Hepatic stellate cell (primary cell): ENCODE measurements at regions not wholly inside any gene's neighbourhood (a gene's known extent, or its start where the extent isn't known, plus 50 kb on each side); places are given as distances from the start of the nearest gene placed in this dataset.

Experiments used
- DNase-seq: peaks from one replicate; pipeline ENCODE4 v3.0.0; 2011; ENCODE audit warnings: low spot score

- no peak for DNase-seq
Measured at GRCh38 chr5:2204366-2205184, 321.9 kb upstream of the IRX4 start.

GRCh38 chr5:2203774-2204173 lies 321.0 kb upstream of the IRX4 start:
- DNase-seq: no peak

DNA sequence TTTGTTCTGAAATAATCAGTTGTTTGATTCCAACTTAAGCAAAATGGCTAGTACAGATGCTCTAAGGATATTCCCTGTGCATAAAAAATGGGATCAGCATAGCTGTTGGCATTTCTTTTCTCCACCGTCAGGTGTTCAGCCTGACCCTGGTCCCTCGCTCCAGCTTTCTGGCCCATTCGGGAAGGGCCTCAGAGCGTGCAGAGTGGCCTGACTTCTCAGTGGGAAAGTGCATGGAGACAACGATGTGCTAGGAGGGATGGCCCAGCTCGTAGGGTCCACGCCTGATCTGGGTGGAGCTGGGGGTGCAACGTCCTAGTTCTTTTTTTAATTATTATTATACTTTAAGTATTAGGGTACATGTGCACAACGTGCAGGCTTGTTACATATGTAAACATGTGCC lies 319.1 kb upstream of the IRX4 start:
- no peak for DNase-seq

- DNase-seq: no peak
Measured at GRCh38 chr5:2201421-2201820, 318.7 kb upstream of the IRX4 start.

DNA sequence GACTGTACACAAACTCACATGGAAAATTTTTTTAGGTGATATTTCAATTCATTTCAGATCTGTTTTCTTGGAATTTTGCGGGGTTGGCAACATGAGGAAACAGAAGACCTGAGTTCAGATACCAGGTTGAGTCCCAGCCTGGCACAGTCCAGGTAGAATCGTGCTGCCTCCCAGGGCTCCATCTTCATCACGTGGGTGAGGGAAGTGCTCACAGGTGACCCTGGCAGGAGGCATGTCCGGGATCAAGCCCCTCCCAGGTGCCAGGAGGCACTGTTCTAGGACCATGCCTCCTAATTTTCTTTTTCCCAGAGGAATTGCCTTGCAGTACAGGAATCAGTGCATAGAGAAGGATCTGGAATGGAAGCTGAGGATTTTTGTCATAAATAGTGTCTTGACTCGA lies 318.3 kb upstream of the IRX4 start:
- DNase-seq: no peak

- no peak for DNase-seq
Measured at GRCh38 chr5:2200261-2200950, 317.7 kb upstream of the IRX4 start.

DNA sequence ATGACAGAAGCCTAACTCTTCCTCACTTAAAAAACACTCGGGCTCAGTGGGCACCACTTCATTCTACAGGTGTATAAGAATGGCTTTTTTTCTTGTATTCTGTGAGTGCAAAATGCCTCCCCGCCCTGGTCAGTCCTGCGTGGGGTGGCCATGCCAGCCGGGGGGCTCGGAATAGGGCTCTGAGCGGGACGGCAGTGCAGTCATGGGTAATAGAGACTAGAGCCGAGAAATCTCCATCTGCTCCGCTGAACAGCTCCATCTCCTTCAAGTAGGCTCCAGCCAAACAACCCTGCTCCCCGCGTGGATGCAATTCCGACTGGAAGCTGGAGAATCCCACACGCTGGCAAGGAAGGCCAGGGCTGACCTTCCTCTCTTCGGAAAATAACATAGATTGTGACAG lies 317.0 kb upstream of the IRX4 start:
- no peak for DNase-seq

DNA sequence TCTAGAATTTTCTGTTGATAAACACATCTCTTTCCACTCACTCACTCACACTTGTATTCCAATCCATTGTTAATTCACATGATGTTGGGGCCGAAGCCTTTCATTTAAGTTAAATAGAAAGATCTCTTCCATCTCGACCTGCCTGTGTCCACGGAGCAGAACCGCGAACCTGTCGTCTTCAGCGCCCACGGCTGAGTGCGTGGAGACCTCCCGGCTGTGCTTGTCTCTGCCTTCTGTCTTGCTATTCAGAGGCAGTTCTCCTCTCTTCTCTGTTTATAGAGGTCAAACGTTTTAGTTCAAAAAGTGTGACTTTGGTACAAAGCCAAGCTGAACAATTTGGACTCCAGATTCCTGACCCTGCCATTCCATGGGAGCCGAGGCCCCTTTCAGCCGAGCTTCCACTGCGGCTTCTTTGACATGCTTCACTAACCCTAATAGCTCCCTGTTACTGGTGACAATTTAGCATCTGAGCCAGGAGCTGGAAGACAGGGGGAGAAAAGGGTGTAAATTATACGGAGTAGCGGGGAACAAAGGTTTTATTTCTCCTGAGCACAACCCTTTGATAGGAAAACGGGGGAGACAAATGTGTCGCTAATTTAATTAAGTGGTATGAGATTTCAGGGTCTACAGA lies 314.4 kb upstream of the IRX4 start:
- no peak for DNase-seq

- no peak for DNase-seq
Measured at GRCh38 chr5:2196416-2196815, 313.7 kb upstream of the IRX4 start.

DNA sequence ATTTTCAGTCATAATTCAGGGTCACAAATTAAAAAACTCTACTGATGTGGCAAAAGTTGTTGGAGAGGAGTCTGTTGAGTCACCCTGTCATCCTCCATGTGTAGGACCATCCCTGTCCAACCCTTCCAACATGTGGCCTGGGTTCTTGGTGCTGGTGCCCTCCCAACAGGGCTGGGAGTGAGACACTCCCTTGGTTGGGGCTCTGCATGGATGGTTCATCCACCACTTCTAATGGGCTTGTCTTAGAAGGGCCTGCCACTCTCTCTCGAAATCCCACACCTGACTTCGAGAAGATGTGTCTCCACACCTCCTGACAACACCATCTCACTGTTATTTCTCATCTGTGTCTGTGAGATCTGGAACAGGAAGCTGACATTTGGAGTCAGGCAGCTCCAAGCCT lies 312.2 kb upstream of the IRX4 start:
- DNase-seq: no peak

DNA sequence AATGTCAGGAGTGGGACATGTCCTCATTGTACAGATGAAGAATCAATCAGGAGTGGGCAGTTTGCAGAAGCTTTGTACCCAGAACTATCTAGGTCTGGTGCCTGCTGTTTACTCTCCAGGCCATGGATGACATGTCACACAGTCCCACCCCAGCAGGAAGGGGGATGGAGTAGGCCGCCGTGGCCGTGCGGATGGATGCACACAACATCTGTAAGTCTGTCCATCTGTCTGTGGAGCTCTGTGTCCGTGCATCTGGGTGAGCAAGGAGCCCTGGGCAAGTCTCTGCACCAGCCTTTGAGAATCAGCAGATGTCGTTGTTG lies 311.5 kb upstream of the IRX4 start:
- DNase-seq: no peak

DNA sequence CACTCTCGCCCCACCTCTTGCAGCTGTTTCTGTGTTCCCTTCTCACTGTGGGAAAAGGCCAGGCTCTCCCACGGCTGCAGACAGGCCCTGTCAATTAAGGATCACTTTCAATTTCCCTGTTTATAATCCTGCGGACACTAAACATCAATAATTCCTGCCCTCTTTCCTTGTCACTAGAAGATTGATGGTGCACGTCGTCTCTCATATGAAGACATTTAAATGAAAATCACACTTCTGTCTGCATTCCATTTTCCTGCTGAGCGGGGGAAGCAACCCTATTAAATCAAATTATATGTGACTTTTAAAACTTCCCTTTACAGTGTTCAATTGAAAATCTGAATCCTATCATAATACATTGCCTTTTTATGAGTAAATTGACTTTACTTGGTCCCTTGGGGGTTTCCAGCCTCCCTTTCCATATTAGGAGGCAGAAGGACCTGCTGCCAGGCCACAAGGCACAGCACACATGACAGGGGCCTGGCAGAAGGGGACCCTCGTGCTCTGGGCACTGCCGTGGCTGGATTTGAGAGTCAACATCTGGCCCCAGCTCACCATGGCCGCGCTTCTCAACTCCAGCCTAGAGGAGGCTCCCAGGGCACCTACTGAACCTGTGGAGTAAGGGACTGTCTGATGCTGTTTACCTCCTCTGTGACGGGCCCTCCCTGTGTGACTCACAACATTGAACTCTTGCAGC lies 311.0 kb upstream of the IRX4 start:
- no peak for DNase-seq

DNA sequence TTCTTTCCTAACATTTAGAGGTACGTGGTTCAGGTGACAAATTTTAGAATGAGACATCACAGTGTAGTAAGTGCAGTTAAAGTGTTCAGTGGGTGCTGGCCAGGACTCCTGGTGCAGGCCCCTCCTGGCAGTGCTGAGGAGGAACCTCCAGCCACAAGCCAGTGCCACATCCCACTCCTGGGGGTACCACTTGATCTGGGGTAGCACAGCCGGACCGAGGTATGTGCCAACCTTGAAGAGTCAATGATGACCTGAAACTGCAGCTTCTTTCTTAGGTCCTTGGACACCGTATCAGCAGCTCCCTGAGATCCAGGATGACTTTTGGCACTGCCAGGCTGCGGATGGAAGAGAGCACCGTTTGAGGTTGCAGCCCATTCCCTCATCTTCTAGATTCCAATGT lies 310.4 kb upstream of the IRX4 start:
- DNase-seq: no peak

GRCh38 chr5:2192496-2192895 lies 309.8 kb upstream of the IRX4 start:
- no peak for DNase-seq

- no peak for DNase-seq
Measured at GRCh38 chr5:2191972-2192371, 309.2 kb upstream of the IRX4 start.

DNA sequence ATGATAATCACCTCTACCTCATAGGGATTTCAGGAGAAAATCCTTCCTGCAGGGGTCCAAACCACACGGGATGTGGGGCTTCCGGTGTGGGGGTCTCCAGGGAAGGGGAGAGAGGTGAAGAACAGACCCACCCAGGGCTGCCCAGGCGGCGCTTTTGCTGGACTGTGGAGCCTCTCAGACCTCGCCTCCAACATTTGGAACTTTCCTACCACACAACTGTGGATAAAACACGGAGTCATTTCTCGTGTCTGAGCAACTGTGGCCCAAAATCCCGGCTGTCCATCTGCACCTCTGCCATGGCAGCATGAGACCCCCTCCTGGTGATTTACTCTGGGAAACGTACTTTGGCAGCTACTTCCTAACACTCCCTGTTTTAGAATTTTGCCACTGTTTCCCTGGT lies 307.8 kb upstream of the IRX4 start:
- DNase-seq: no peak

DNA sequence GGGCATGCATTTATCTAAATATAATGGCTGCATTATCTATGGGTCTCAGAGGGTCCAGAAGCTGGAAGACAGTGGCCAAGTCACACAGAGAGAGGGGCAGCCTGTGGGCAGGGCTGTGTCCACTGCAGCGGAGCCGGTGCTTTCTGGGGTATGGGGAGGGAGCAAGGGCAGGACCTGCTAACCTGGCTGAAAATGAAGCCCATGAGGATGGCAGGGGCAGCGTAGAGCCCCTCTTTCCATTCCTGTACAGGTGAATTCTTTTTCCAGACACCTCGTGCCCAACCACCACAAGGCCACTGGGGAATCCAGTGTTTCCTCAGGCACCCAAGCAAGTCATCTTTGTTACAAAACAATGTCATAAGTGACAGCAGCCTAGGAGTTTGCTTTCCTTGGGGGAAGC lies 305.9 kb upstream of the IRX4 start:
- no peak for DNase-seq

DNA sequence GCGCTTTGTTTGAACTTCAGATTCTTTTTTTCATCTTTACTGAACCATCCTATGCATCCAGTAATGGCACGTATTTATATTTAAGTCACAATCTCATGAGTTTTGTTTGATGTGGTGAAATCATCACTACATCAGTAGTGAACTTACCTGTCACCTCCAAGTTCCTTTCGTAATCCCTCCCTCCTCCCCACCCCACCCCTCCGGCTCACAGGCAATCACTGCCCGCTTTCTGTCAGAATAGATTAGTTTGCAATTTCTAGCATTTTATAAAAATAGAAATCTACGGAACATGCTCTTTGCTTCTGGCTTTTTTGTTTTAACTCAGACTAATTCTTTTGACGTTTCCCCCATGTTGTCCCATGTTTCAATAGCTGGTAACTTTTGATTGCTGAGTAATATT lies 305.4 kb upstream of the IRX4 start:
- DNase-seq: no peak

DNA sequence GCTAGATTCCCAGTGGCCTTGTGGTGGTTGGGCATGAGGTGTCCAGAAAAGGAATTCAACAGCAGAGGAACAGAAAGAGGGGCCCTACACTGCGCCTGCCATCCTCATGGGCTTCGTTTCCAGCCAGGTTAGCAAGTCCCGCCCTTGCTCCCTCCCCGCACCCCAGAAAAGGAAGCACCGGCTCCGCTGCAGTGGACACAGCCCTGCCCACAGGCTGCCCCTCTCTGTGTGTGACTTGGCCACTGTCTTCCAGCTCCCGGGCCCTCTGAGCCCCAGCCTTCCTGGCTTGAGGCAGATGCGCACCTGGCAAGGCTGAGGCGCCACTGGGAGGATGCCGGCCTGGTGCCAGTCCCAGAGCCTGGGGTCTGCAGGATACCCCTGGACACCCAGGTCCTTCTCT lies 305.0 kb upstream of the IRX4 start:
- DNase-seq: no peak

- DNase-seq: no peak
Measured at GRCh38 chr5:2187156-2187555, 304.4 kb upstream of the IRX4 start.

GRCh38 chr5:2186472-2187015 lies 303.8 kb upstream of the IRX4 start:
- no peak for DNase-seq

DNA sequence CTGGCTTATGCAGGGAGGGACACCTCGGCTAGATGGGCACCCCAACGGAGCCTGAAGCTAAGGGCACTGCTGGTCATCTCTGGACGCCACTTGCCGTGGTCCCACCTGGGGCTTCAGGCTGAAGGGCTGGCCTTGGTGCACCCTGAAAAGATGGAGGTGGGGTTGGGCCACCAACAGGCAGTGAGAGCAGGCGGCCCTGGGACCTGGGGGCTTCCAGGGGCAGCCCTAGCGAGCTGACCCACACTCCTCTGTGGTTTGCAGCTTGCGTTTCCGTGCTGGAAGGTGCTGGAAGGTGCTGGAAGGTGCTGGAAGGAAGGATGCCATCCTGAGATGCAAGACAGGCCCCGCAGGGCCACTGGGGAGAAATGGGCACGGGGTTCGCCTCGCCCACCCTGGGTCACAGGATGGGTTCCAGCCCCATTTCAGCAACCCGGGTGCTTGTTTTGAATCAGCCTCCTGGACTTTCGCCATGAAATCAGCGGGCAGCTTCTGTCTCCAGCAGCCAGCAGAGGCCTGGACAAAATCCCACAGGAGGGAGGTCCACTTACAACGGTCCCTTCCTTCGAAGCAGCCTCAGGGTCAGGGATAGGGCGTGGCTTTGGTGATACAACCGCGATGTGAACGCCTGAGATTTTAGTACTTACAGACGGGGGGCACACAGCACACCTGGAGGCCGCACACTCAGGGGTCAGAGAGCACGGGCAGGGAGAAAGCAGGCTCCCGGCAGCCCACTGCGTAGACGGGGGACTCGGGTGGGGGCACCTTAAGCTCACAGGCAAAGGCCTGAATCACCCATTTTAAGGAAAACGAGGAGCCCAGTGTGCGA lies 303.1 kb upstream of the IRX4 start:
- DNase-seq: no peak
